CD14-positive monocyte (primary cell): ENCODE measurements at regions not wholly inside any gene's neighbourhood (a gene's known extent, or its start where the extent isn't known, plus 50 kb on each side); places are given as distances from the start of the nearest gene placed in this dataset.
"Not testable (repeated sequence)": the region's sequence is repeated elsewhere in the genome, so short reads cannot be mapped to it uniquely, and the experiment has no call there.

ENCODE experiments used
- DNase-seq, 3 donors: peaks; one replicate each; pipeline ENCODE4 v3.0.0-alpha.2; 2011 to 2022
- H2AFZ ChIP-seq: 2 replicates; pipeline ENCODE4 v1.6.0; 2012; ENCODE audit warnings: mild to moderate bottlenecking, low read depth, low read length, inconsistent platforms; ENCODE audit not compliant: insufficient read depth, poor library complexity, severe bottlenecking
- H3K27ac ChIP-seq, 2 donors: 1 replicate in 1 of 2; 2 replicates in 1 of 2; pipeline ENCODE4 v1.5.1; 2012 to 2013; ENCODE audit warnings: low read length in 2 of 2, control low read depth in 1 of 2, inconsistent platforms in 1 of 2, low read depth in 1 of 2, mild to moderate bottlenecking in 1 of 2
- H3K27me3 ChIP-seq, 2 donors: one replicate each; pipeline versions ENCODE4 v1.6.0 to v1.6.1; 2011 to 2013; ENCODE audit warnings: low read length in 2 of 2; ENCODE audit not compliant: control insufficient read depth in 2 of 2, insufficient read depth in 2 of 2
- H3K36me3 ChIP-seq, 2 donors: replicated peaks in 1 of 2; 1 replicate in 1 of 2; 2 replicates in 1 of 2; pipeline versions ENCODE4 v1.5.1 to v1.6.1; 2012 to 2013; ENCODE audit warnings: low read length in 2 of 2, control low read depth in 1 of 2, inconsistent platforms in 1 of 2, mild to moderate bottlenecking in 1 of 2; ENCODE audit not compliant: insufficient read depth in 2 of 2, control insufficient read depth in 1 of 2
- H3K4me1 ChIP-seq, 2 donors: 1 replicate in 1 of 2; 2 replicates in 1 of 2; pipeline versions ENCODE4 v1.5.1 to v1.6.1; 2012 to 2013; ENCODE audit warnings: low read length in 2 of 2, control low read depth in 1 of 2, inconsistent platforms in 1 of 2, mild to moderate bottlenecking in 1 of 2, moderate library complexity in 1 of 2; ENCODE audit not compliant: insufficient read depth in 2 of 2, control insufficient read depth in 1 of 2
- H3K4me2 ChIP-seq: replicated peaks from 2 replicates; pipeline ENCODE3; 2012; ENCODE audit warnings: low read length, moderate library complexity, mild to moderate bottlenecking; ENCODE audit not compliant: poor library complexity, severe bottlenecking; ENCODE audit errors: extremely low read depth
- H3K4me3 ChIP-seq, 3 experiments: fragments of 200-600 bp in 1 of 3; sonication (generic) in 1 of 3; replicated peaks in 1 of 3; 1 replicate in 2 of 3; 2 replicates in 1 of 3; pipeline ENCODE4 v1.5.1; 2011 to 2013; ENCODE audit warnings: low read length in 3 of 3, mild to moderate bottlenecking in 3 of 3, control low read depth in 2 of 3, low read depth in 2 of 3, inconsistent platforms in 1 of 3, moderate library complexity in 1 of 3
- H3K79me2 ChIP-seq: 2 replicates; pipeline ENCODE4 v1.6.0; 2012; ENCODE audit warnings: mild to moderate bottlenecking, control low read depth, inconsistent platforms, low read length, moderate library complexity; ENCODE audit not compliant: insufficient read depth
- H3K9ac ChIP-seq: 2 replicates; pipeline ENCODE4 v1.6.0; 2017; ENCODE audit warnings: low read length, mild to moderate bottlenecking; ENCODE audit not compliant: insufficient read depth, poor library complexity, severe bottlenecking
- H3K9me3 ChIP-seq, 2 donors: replicated peaks in 1 of 2; 1 replicate in 1 of 2; 2 replicates in 1 of 2; pipeline versions ENCODE4 v1.5.1 to v1.6.1; 2012 to 2013; ENCODE audit warnings: low read length in 2 of 2, control low read depth in 1 of 2; ENCODE audit not compliant: control insufficient read depth in 1 of 2, insufficient read depth in 1 of 2
- H4K20me1 ChIP-seq: 2 replicates; pipeline ENCODE4 v1.6.0; 2012; ENCODE audit warnings: mild to moderate bottlenecking, low read length, control low read depth, moderate library complexity; ENCODE audit not compliant: insufficient read depth
- H3K27ac Mint-ChIP-seq, 7 donors: one replicate each; pipeline ENCODE4 v1.8.0; 2020; ENCODE audit warnings: mild to moderate bottlenecking in 7 of 7, mixed read lengths in 7 of 7, moderate library complexity in 6 of 7, inconsistent platforms in 2 of 7
- H3K27me3 Mint-ChIP-seq, 3 donors: one replicate each; pipeline ENCODE4 v1.8.0; 2021 to 2022; ENCODE audit warnings: low read depth in 3 of 3, mild to moderate bottlenecking in 3 of 3, mixed read lengths in 3 of 3, moderate library complexity in 3 of 3, inconsistent platforms in 1 of 3
- H3K36me3 Mint-ChIP-seq, 2 donors: one replicate each; pipeline ENCODE4 v1.8.0; 2020; ENCODE audit warnings: mixed read lengths in 2 of 2, inconsistent platforms in 1 of 2, mild to moderate bottlenecking in 1 of 2
- H3K4me1 Mint-ChIP-seq: one replicate; pipeline ENCODE4 v1.8.0; 2020; ENCODE audit warnings: mild to moderate bottlenecking, mixed read lengths
- H3K4me3 Mint-ChIP-seq, 2 donors: one replicate each; pipeline ENCODE4 v1.8.0; 2020; ENCODE audit warnings: mild to moderate bottlenecking in 2 of 2, mixed read lengths in 2 of 2, moderate library complexity in 1 of 2
- H3K9me3 Mint-ChIP-seq, 7 donors: one replicate each; pipeline ENCODE4 v1.8.0; 2020 to 2022; ENCODE audit warnings: mixed read lengths in 7 of 7, mild to moderate bottlenecking in 6 of 7, moderate library complexity in 6 of 7, inconsistent platforms in 2 of 7
- WGBS: methylation state at CpG from one replicate; pipeline ENCODE4 v1.1.5; 2013; ENCODE audit warnings: missing lambda C conversion rate; ENCODE audit not compliant: insufficient coverage; 5-methylcytosine and 5-hydroxymethylcytosine counted together
- intact Hi-C, 2 donors: fragments of 100-400 bp; cut with micrococcal nuclease; formaldehyde crosslinking; loops; one replicate each; pipeline versions ENCODE4 v1.15.0 to v1.15.1; 2023
- TF ChIP-seq, protein P1 (sequence below): fragments of 200-600 bp; IDR thresholded peaks from one replicate; pipeline ENCODE4 v1.8.0; 2022; ENCODE audit warnings: antibody characterized with exemption, mild to moderate bottlenecking

- H3K9me3 ChIP-seq: no peaks in the 10 kb centered on the region
- H3K27me3 ChIP-seq: no peaks in the 10 kb centered on the region
- H4K20me1 ChIP-seq: no peaks in the 10 kb centered on the region
- H3K4me3 Mint-ChIP-seq: no peak overlapping the region
- no peak overlapping the region for H3K27ac ChIP-seq
- H3K36me3 Mint-ChIP-seq: no peaks in the 10 kb centered on the region
- peaks cover 0 to 2% (median 0%) of the 10 kb centered on the region in 7 donors for H3K9me3 Mint-ChIP-seq
- intact Hi-C loops: no loop called here
- no peaks in the 10 kb centered on the region for H3K79me2 ChIP-seq
- H3K36me3 ChIP-seq: no peaks in the 10 kb centered on the region
- no peak overlapping the region for H3K9ac ChIP-seq
- peak overlapping the region in 1 of 7 donors; percentile 6 for H3K27ac Mint-ChIP-seq
- DNase-seq: no peak
- H3K4me3 ChIP-seq: no peak overlapping the region
- H3K4me1 Mint-ChIP-seq: no peaks in the 10 kb centered on the region
- no peaks in the 10 kb centered on the region for H3K4me1 ChIP-seq
- TF ChIP-seq, protein P1, sequence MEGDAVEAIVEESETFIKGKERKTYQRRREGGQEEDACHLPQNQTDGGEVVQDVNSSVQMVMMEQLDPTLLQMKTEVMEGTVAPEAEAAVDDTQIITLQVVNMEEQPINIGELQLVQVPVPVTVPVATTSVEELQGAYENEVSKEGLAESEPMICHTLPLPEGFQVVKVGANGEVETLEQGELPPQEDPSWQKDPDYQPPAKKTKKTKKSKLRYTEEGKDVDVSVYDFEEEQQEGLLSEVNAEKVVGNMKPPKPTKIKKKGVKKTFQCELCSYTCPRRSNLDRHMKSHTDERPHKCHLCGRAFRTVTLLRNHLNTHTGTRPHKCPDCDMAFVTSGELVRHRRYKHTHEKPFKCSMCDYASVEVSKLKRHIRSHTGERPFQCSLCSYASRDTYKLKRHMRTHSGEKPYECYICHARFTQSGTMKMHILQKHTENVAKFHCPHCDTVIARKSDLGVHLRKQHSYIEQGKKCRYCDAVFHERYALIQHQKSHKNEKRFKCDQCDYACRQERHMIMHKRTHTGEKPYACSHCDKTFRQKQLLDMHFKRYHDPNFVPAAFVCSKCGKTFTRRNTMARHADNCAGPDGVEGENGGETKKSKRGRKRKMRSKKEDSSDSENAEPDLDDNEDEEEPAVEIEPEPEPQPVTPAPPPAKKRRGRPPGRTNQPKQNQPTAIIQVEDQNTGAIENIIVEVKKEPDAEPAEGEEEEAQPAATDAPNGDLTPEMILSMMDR: no peak
- no peak overlapping the region for H2AFZ ChIP-seq
- H3K27me3 Mint-ChIP-seq: peaks cover 0 to 2% (median 0%) of the 10 kb centered on the region in 3 donors
- no peak overlapping the region for H3K4me2 ChIP-seq
Observed at GRCh38 chr2:17460371-17461086, 57.7 kb downstream of the RAD51AP2 start.

GRCh38 chr2:17455343-17455742 is 62.9 kb downstream of the RAD51AP2 start:
- no peaks in the 10 kb centered on the region for H3K27me3 ChIP-seq
- Mint-ChIP-seq H3K4me3 (no peak overlapping the region), H3K27ac (no peak overlapping the region), H3K27me3 (no peaks in the 10 kb centered on the region), H3K4me1 (no peaks in the 10 kb centered on the region), H3K36me3 (no peaks in the 10 kb centered on the region), H3K9me3 (peaks cover 0 to 4% (median 0%) of the 10 kb centered on the region in 7 donors)
- no peaks in the 10 kb centered on the region for H3K79me2 ChIP-seq
- WGBS: no CpG with 5 or more reads among the region's 2 CpGs
- H2AFZ ChIP-seq: no peak overlapping the region
- H3K9me3 ChIP-seq: no peaks in the 10 kb centered on the region
- TF ChIP-seq, protein P1: no peak
- H3K4me3 ChIP-seq: no peak overlapping the region
- no peak overlapping the region for H3K27ac ChIP-seq
- no peak overlapping the region for H3K9ac ChIP-seq
- no peaks in the 10 kb centered on the region for H3K4me1 ChIP-seq
- H4K20me1 ChIP-seq: no peaks in the 10 kb centered on the region
- intact Hi-C loops: no loop called here
- no peaks in the 10 kb centered on the region for H3K36me3 ChIP-seq
- H3K4me2 ChIP-seq: no peak overlapping the region
- DNase-seq: no peak

GRCh38 chr2:17446191-17446590 is 72.0 kb downstream of the RAD51AP2 start:
- H3K9ac ChIP-seq, H3K36me3 Mint-ChIP-seq, H3K4me1 Mint-ChIP-seq, H2AFZ ChIP-seq, H3K27me3 Mint-ChIP-seq, H3K79me2 ChIP-seq, H3K4me2 ChIP-seq, H3K4me3 Mint-ChIP-seq, intact Hi-C loops, DNase-seq, H3K4me3 ChIP-seq, H3K27ac ChIP-seq, H3K36me3 ChIP-seq, H3K4me1 ChIP-seq, H4K20me1 ChIP-seq, H3K27me3 ChIP-seq: not testable (repeated sequence)
- 90% methylated on average over 2 of the region's 3 CpGs for WGBS
- Mint-ChIP-seq H3K27ac (peak overlapping the region in 1 of 7 donors; percentile 8), H3K9me3 (peaks cover 2 to 15% (median 7%) of the 10 kb centered on the region in 7 donors)
- H3K9me3 ChIP-seq: peaks cover 11 to 13% of the 10 kb centered on the region in 2 donors
